HG02678 (cell line): ENCODE measurements at regions not wholly inside any gene's neighbourhood (a gene's known extent, or its start where the extent isn't known, plus 50 kb on each side); places are given as distances from the start of the nearest gene placed in this dataset.
"Not testable (repeated sequence)": the region's sequence is repeated elsewhere in the genome, so short reads cannot be mapped to it uniquely, and the experiment has no call there.

ENCODE experiments used
- ATAC-seq: cut with Tn5 transposase; IDR thresholded peaks from one replicate; pipeline ENCODE4 v1.9.1; 2021; ENCODE audit warnings: mild to moderate bottlenecking, moderate library complexity; ENCODE audit not compliant: unreplicated experiment

GRCh38 chr6:27827477-27827876 lies 84.7 kb downstream of the OR2B2 start:
- not testable (repeated sequence) for ATAC-seq

- not testable (repeated sequence) for ATAC-seq
These were observed 85.6 kb downstream of the OR2B2 start for GRCh38 chr6:27826612-27826985.

GRCh38 chr6:27825848-27826611 lies 86.2 kb downstream of the OR2B2 start:
- ATAC-seq = not testable (repeated sequence)

GRCh38 chr6:27825025-27825793 lies 87.0 kb downstream of the OR2B2 start:
- no peak for ATAC-seq

- peak; percentile 75 for ATAC-seq
These were observed 87.8 kb downstream of the OR2B2 start for GRCh38 chr6:27824211-27825024.

- peak; percentile 66 for ATAC-seq
These were observed 88.4 kb downstream of the OR2B2 start for GRCh38 chr6:27823714-27824210.

- no peak for ATAC-seq
These were observed 95.3 kb downstream of the OR2B2 start for GRCh38 chr6:27816906-27817305.

GRCh38 chr6:27814665-27815424 lies 97.4 kb downstream of the OR2B2 start:
- ATAC-seq = peak; percentile 68

- ATAC-seq = not testable (repeated sequence)
These were observed 97.9 kb downstream of the OR2B2 start for GRCh38 chr6:27814415-27814664.

- ATAC-seq = no peak
These were observed 99.2 kb downstream of the OR2B2 start for GRCh38 chr6:27812805-27813492.

GRCh38 chr6:27812078-27812804 lies 100.0 kb downstream of the OR2B2 start:
- ATAC-seq = no peak

GRCh38 chr6:27811451-27811772 lies 100.8 kb downstream of the OR2B2 start:
- ATAC-seq = no peak

- no peak for ATAC-seq
These were observed 101.3 kb downstream of the OR2B2 start for GRCh38 chr6:27810768-27811450.

- peak; percentile 38 for ATAC-seq
These were observed 102.0 kb downstream of the OR2B2 start for GRCh38 chr6:27809939-27810767.

GRCh38 chr6:27809067-27809938 lies 102.9 kb downstream of the OR2B2 start:
- ATAC-seq = no peak

- peak; percentile 14 for ATAC-seq
These were observed 103.7 kb downstream of the OR2B2 start for GRCh38 chr6:27808242-27809066.
